GM20000 (cell line): ENCODE measurements at regions not wholly inside any gene's neighbourhood (a gene's known extent, or its start where the extent isn't known, plus 50 kb on each side); places are given as distances from the start of the nearest gene placed in this dataset.

Experiments
- DNase-seq: peaks from one replicate; pipeline ENCODE4 v3.0.0; 2012; ENCODE audit warnings: low spot score
- CTCF ChIP-seq: IDR thresholded peaks from 2 replicates; pipeline ENCODE4 v1.5.1; 2012; ENCODE audit warnings: mild to moderate bottlenecking, control low read depth; ENCODE audit errors: extremely low read depth, missing control alignments

GRCh38 chr9:8229226-8229625 is 429.6 kb upstream of the DMAC1 start:
- no peak for TF ChIP-seq CTCF
- no peak for DNase-seq

GRCh38 chr9:8224381-8224801 is 424.8 kb upstream of the DMAC1 start:
- no peak for DNase-seq
- no peak for TF ChIP-seq CTCF

- no peak for DNase-seq
- no peak for TF ChIP-seq CTCF
Observed at GRCh38 chr9:8223861-8224260, 424.3 kb upstream of the DMAC1 start.

- DNase-seq: no peak
- TF ChIP-seq CTCF: no peak
Observed at GRCh38 chr9:8221462-8221861, 421.9 kb upstream of the DMAC1 start.

- no peak for TF ChIP-seq CTCF
- DNase-seq: no peak
Observed at GRCh38 chr9:8208465-8208864, 408.9 kb upstream of the DMAC1 start.

- DNase-seq: no peak
- TF ChIP-seq CTCF: no peak
Observed at GRCh38 chr9:8207596-8207995, 408.0 kb upstream of the DMAC1 start.

GRCh38 chr9:8206720-8207119 is 407.1 kb upstream of the DMAC1 start:
- no peak for DNase-seq
- TF ChIP-seq CTCF: no peak

- DNase-seq: no peak
- no peak for TF ChIP-seq CTCF
Observed at GRCh38 chr9:8205576-8205975, 406.0 kb upstream of the DMAC1 start.
